ENCODE measurements at regions not wholly inside any gene's neighbourhood (a gene's known extent, or its start where the extent isn't known, plus 50 kb on each side); places are given as distances from the start of the nearest gene placed in this dataset.

GRCh38 chr1:104440011-104440410 is 690.3 kb downstream of the AMY1C start:
- TF ChIP-seq CTCF (IDR thresholded peaks at IDR 0.05; ENCODE audit: low read depth, low read length): no peak
- H3K4me3 ChIP-seq (ENCODE audit: low read depth, low read length): no peak overlapping the region

GRCh38 chr1:104456724-104457123 is 707.0 kb downstream of the AMY1C start:
- no peak for TF ChIP-seq CTCF (IDR thresholded peaks at IDR 0.05; ENCODE audit: low read depth, low read length)
- no peak overlapping the region for H3K4me3 ChIP-seq (ENCODE audit: low read depth, low read length)

GRCh38 chr1:104459886-104460285 is 710.2 kb downstream of the AMY1C start:
- no peak for TF ChIP-seq CTCF (IDR thresholded peaks at IDR 0.05; ENCODE audit: low read depth, low read length)
- H3K4me3 ChIP-seq (ENCODE audit: low read depth, low read length): no peak overlapping the region

- no peak for TF ChIP-seq CTCF (IDR thresholded peaks at IDR 0.05; ENCODE audit: low read depth, low read length)
- H3K4me3 ChIP-seq (ENCODE audit: low read depth, low read length): no peak overlapping the region
These were observed 711.2 kb downstream of the AMY1C start for GRCh38 chr1:104460880-104461279.

GRCh38 chr1:104463126-104463697 is 713.5 kb downstream of the AMY1C start:
- no peak for TF ChIP-seq CTCF (IDR thresholded peaks at IDR 0.05; ENCODE audit: low read depth, low read length)
- H3K4me3 ChIP-seq (ENCODE audit: low read depth, low read length): no peak overlapping the region

GRCh38 chr1:104466068-104466467 is 716.4 kb downstream of the AMY1C start:
- no peak for TF ChIP-seq CTCF (IDR thresholded peaks at IDR 0.05; ENCODE audit: low read depth, low read length)
- H3K4me3 ChIP-seq (ENCODE audit: low read depth, low read length): no peak overlapping the region

- no peak overlapping the region for H3K4me3 ChIP-seq (ENCODE audit: low read depth, low read length)
- TF ChIP-seq CTCF (IDR thresholded peaks at IDR 0.05; ENCODE audit: low read depth, low read length): no peak
These were observed 717.9 kb downstream of the AMY1C start for GRCh38 chr1:104467590-104467989.
